Thyroid gland (tissue), 4 donors: ENCODE measurements at regions not wholly inside any gene's neighbourhood (a gene's known extent, or its start where the extent isn't known, plus 50 kb on each side); places are given as distances from the start of the nearest gene placed in this dataset.

Source experiments
- DNase-seq, 2 donors: peaks; one replicate each; pipeline ENCODE4 v3.0.0-alpha.2; 2019
- H3K27ac ChIP-seq, 3 donors: fragments of 200-600 bp; sonication (generic); 1 replicate in 2 of 3; 2 replicates in 1 of 3; pipeline ENCODE4 v1.5.1; 2016 to 2019; ENCODE audit warnings: mild to moderate bottlenecking in 1 of 3, moderate library complexity in 1 of 3
- H3K27me3 ChIP-seq: fragments of 200-600 bp; sonication (generic); one replicate; pipeline ENCODE4 v1.5.1; 2019
- H3K36me3 ChIP-seq, 2 donors: fragments of 200-600 bp; sonication (generic); one replicate each; pipeline ENCODE4 v1.5.1; 2016 to 2019
- H3K4me1 ChIP-seq, 2 donors: fragments of 200-600 bp; sonication (generic); one replicate each; pipeline ENCODE4 v1.5.1; 2017 to 2019
- H3K4me3 ChIP-seq, 3 donors: fragments of 200-600 bp; sonication (generic); replicated peaks in 1 of 3; 1 replicate in 2 of 3; 2 replicates in 1 of 3; pipeline ENCODE4 v1.5.1; 2016; ENCODE audit warnings: mild to moderate bottlenecking in 1 of 3
- H3K9me3 ChIP-seq: fragments of 200-600 bp; sonication (generic); one replicate; pipeline ENCODE4 v1.5.1; 2017
- CTCF ChIP-seq, 6 experiments: fragments of 200-600 bp in 3 of 6; fragments of 450-650 bp in 3 of 6; sonication (generic) in 3 of 6; IDR thresholded peaks; one replicate each; pipeline ENCODE4 v1.5.1; 2016 to 2019; ENCODE audit warnings: antibody characterized with exemption in 6 of 6, mild to moderate bottlenecking in 2 of 6, inconsistent platforms in 1 of 6, moderate library complexity in 1 of 6
- POLR2A ChIP-seq, 2 donors: fragments of 450-650 bp; IDR thresholded peaks; one replicate each; pipeline ENCODE4 v1.6.1; 2017; ENCODE audit warnings: antibody characterized with exemption in 2 of 2, mild to moderate bottlenecking in 2 of 2, moderate library complexity in 1 of 2
- WGBS, 2 donors: methylation state at CpG; one replicate each; pipeline ENCODE4 v1.1.5; 2017; 5-methylcytosine and 5-hydroxymethylcytosine counted together
- intact Hi-C: fragments of 100-400 bp; cut with DNase I; formaldehyde crosslinking; loops from one replicate; pipeline ENCODE4 v1.15.1; 2023

- TF ChIP-seq CTCF (IDR thresholded peaks at IDR 0.05) (no peak), POLR2A (IDR thresholded peaks at IDR 0.05) (no peak)
- Histone ChIP-seq H3K9me3 (no peaks in the 10 kb centered on the region), H3K27ac (no peak overlapping the region), H3K4me3 (no peak overlapping the region), H3K27me3 (no peaks in the 10 kb centered on the region), H3K36me3 (no peaks in the 10 kb centered on the region), H3K4me1 (no peaks in the 10 kb centered on the region)
- intact Hi-C loops = no loop called here
- DNase-seq = no peak
- WGBS, 2 donors = 88 to 92% methylated on average over 2 of the region's 2 CpGs
Observed at GRCh38 chr6:166877906-166878305, 78.4 kb downstream of the RNASET2 start.

- no peaks in the 10 kb centered on the region for H3K9me3 ChIP-seq
- DNase-seq = no peak
- H3K4me3 ChIP-seq = no peak overlapping the region
- intact Hi-C loops = no loop called here
- TF ChIP-seq CTCF (IDR thresholded peaks at IDR 0.05) (no peak), POLR2A (IDR thresholded peaks at IDR 0.05) (no peak)
- 91 to 95% methylated on average over 2 of the region's 2 CpGs for WGBS, 2 donors
- H3K27me3 ChIP-seq = no peaks in the 10 kb centered on the region
- no peaks in the 10 kb centered on the region for H3K36me3 ChIP-seq
- no peak overlapping the region for H3K27ac ChIP-seq
- no peaks in the 10 kb centered on the region for H3K4me1 ChIP-seq
Observed at GRCh38 chr6:166877349-166877748, 79.0 kb downstream of the RNASET2 start.

GRCh38 chr6:166872531-166873009 lies 83.8 kb downstream of the RNASET2 start:
- intact Hi-C loops = no loop called here
- WGBS, 2 donors = 61 to 66% methylated on average over 9 of the region's 9 CpGs
- Histone ChIP-seq H3K27ac (no peak overlapping the region), H3K27me3 (no peaks in the 10 kb centered on the region), H3K4me1 (no peaks in the 10 kb centered on the region), H3K9me3 (no peaks in the 10 kb centered on the region), H3K36me3 (no peaks in the 10 kb centered on the region), H3K4me3 (no peak overlapping the region)
- peak in 1 of 2 donors; percentile 25 for DNase-seq
- TF ChIP-seq POLR2A (IDR thresholded peaks at IDR 0.05) (no peak), CTCF (IDR thresholded peaks at IDR 0.05) (no peak)

GRCh38 chr6:166870602-166871208 lies 85.6 kb downstream of the RNASET2 start:
- Histone ChIP-seq H3K4me1 (peaks cover 0 to 5% of the 10 kb centered on the region in 2 donors), H3K36me3 (no peaks in the 10 kb centered on the region), H3K4me3 (no peak overlapping the region), H3K27me3 (no peaks in the 10 kb centered on the region), H3K27ac (no peak overlapping the region), H3K9me3 (no peaks in the 10 kb centered on the region)
- no peak for DNase-seq
- 86 to 90% methylated on average over 20 of the region's 20 CpGs for WGBS, 2 donors
- no peak for TF ChIP-seq CTCF (IDR thresholded peaks at IDR 0.05)
- no peak for TF ChIP-seq POLR2A (IDR thresholded peaks at IDR 0.05)
- intact Hi-C loops = no loop called here

GRCh38 chr6:166866839-166867637 lies 89.3 kb downstream of the RNASET2 start:
- Histone ChIP-seq H3K27ac (no peak overlapping the region), H3K27me3 (no peaks in the 10 kb centered on the region), H3K9me3 (no peaks in the 10 kb centered on the region), H3K4me3 (no peak overlapping the region), H3K4me1 (peaks cover 0 to 16% of the 10 kb centered on the region in 2 donors), H3K36me3 (no peaks in the 10 kb centered on the region)
- TF ChIP-seq POLR2A (IDR thresholded peaks at IDR 0.05) (no peak), CTCF (IDR thresholded peaks at IDR 0.05) (no peak)
- WGBS, 2 donors = 59 to 70% methylated on average over 9 to 19 of the region's 19 CpGs
- peak; percentile 60 to 75 for DNase-seq
- intact Hi-C loops = no loop called here
